A549 (cell line): ENCODE measurements at regions not wholly inside any gene's neighbourhood (a gene's known extent, or its start where the extent isn't known, plus 50 kb on each side); places are given as distances from the start of the nearest gene placed in this dataset.

Experiments
- ATAC-seq, 2 experiments: fragments of 200-7000 bp in 1 of 2; fragments of >200 bp in 1 of 2; cut with Nextera tagmentation in 1 of 2; cut with Tn5 transposase in 1 of 2; 3 replicates each; pipeline versions ENCODE4 v1.8.0 to v1.9.1; 2018 to 2020; ENCODE audit warnings: mild to moderate bottlenecking in 1 of 2, moderate library complexity in 1 of 2
- CTCF ChIA-PET: fragments of 300-600 bp; sonication (Branson Sonifier 250); formaldehyde crosslinking; extraction: SDS; loops from one replicate; lab custom pipeline; 2021; ENCODE audit warnings: antibody characterized with exemption, inconsistent platforms; lab: Yijun Ruan, JAX
- POLR2A ChIA-PET: fragments of 350-600 bp; formaldehyde crosslinking; extraction: SDS; loops from one replicate; lab custom pipeline; 2021; ENCODE audit warnings: antibody characterized with exemption, inconsistent platforms; lab: Yijun Ruan, JAX
- DNase-seq, 2 experiments: peaks; one replicate each; pipeline versions ENCODE4 v3.0.0 to v3.0.0-alpha.2; 2011 to 2016; ENCODE audit warnings: low read depth in 1 of 2, low spot score in 1 of 2
- FAIRE-seq: peaks from 2 replicates; lab custom pipeline; 2011; peaks lifted over from hg19 to GRCh38; lab: Jason Lieb, UNC
- H3K27ac ChIP-seq, 2 experiments: fragments of >200 bp; sonication (Bioruptor Twin); formaldehyde crosslinking; 3 replicates each; pipeline ENCODE4 v1.5.1; 2016 to 2017
- H3K4me1 ChIP-seq: fragments of >200 bp; sonication (Bioruptor Twin); formaldehyde crosslinking; 3 replicates; pipeline ENCODE4 v1.6.1; 2016
- H3K4me2 ChIP-seq: fragments of >200 bp; sonication (Bioruptor Twin); formaldehyde crosslinking; 3 replicates; pipeline ENCODE4 v1.6.1; 2016
- H3K4me3 ChIP-seq: fragments of >200 bp; sonication (Bioruptor Twin); formaldehyde crosslinking; 3 replicates; pipeline ENCODE4 v1.5.1; 2016
- H3K9me3 ChIP-seq: fragments of >200 bp; sonication (Bioruptor Twin); formaldehyde crosslinking; 3 replicates; pipeline ENCODE4 v1.6.1; 2016
- CHD4 ChIP-seq: fragments of 200-600 bp; sonication (generic); IDR thresholded peaks from 2 replicates; pipeline ENCODE4 v1.6.1; 2016; ENCODE audit warnings: antibody characterized with exemption, mild to moderate bottlenecking, borderline replicate concordance
- EHMT2 ChIP-seq: fragments of 200-600 bp; sonication (generic); IDR thresholded peaks from 2 replicates; pipeline ENCODE4 v1.6.1; 2016; ENCODE audit warnings: antibody characterized with exemption, low read depth, mild to moderate bottlenecking, moderate library complexity
- FOSL2 ChIP-seq, 2 experiments: fragments of 450-650 bp in 1 of 2; fragments of >200 bp in 1 of 2; sonication (Bioruptor Twin) in 1 of 2; formaldehyde crosslinking; IDR thresholded peaks; 2 replicates each; pipeline versions ENCODE4 v1.5.0 to v1.6.1; 2016 to 2020; ENCODE audit warnings: mild to moderate bottlenecking in 1 of 2, moderate library complexity in 1 of 2
- HOXB13 ChIP-seq: fragments of 250-450 bp; sonication (Bioruptor Pico); IDR thresholded peaks from 2 replicates; pipeline ENCODE4 v1.5.0; 2020; ENCODE audit warnings: low read depth, mild to moderate bottlenecking, moderate library complexity
- KDM5A ChIP-seq: fragments of 200-600 bp; sonication (generic); IDR thresholded peaks from 2 replicates; pipeline ENCODE4 v1.6.1; 2016; ENCODE audit warnings: antibody characterized with exemption, mild to moderate bottlenecking
- MAFK ChIP-seq: fragments of 450-650 bp; IDR thresholded peaks from 2 replicates; pipeline ENCODE4 v1.6.1; 2014; ENCODE audit not compliant: partially characterized antibody
- MYC ChIP-seq: IDR thresholded peaks from 2 replicates; pipeline ENCODE4 v1.6.1; 2012; ENCODE audit warnings: mild to moderate bottlenecking, inconsistent platforms, low read length, improper control_type of control experiment, borderline replicate concordance
- NFE2L2 ChIP-seq: fragments of 150-350 bp; conservative IDR thresholded peaks from 2 replicates; pipeline ENCODE4 v1.6.1; 2014; ENCODE audit warnings: low read length
- PHF8 ChIP-seq: fragments of 200-600 bp; sonication (generic); IDR thresholded peaks from 2 replicates; pipeline ENCODE4 v1.6.1; 2016; ENCODE audit warnings: low read depth, mild to moderate bottlenecking, antibody characterized with exemption, moderate library complexity, borderline replicate concordance
- RFX5 ChIP-seq: fragments of 450-650 bp; IDR thresholded peaks from 2 replicates; pipeline ENCODE4 v1.7.1; 2014; ENCODE audit warnings: antibody characterized with exemption, mild to moderate bottlenecking, moderate library complexity
- SMC3 ChIP-seq: fragments of >200 bp; sonication (Bioruptor Twin); formaldehyde crosslinking; IDR thresholded peaks from 3 replicates; pipeline ENCODE4 v1.6.1; 2018; ENCODE audit warnings: inconsistent platforms
- SREBF2 ChIP-seq: fragments of 450-650 bp; IDR thresholded peaks from 2 replicates; pipeline ENCODE4 v1.6.1; 2014; ENCODE audit warnings: mild to moderate bottlenecking, moderate library complexity
- TFCP2L1 ChIP-seq: fragments of 250-450 bp; sonication (Bioruptor Pico); IDR thresholded peaks from 2 replicates; pipeline ENCODE4 v1.5.0; 2021; ENCODE audit warnings: mild to moderate bottlenecking
- TP53 ChIP-seq: fragments of 250-450 bp; sonication (Bioruptor Pico); IDR thresholded peaks from 2 replicates; pipeline ENCODE4 v1.5.0; 2021; ENCODE audit warnings: mild to moderate bottlenecking, moderate library complexity
- ZC3H11A ChIP-seq: fragments of 450-650 bp; IDR thresholded peaks from 2 replicates; pipeline ENCODE4 v1.6.1; 2014; ENCODE audit warnings: antibody characterized with exemption, mild to moderate bottlenecking
- ZNF302 ChIP-seq: fragments of 250-450 bp; sonication (Bioruptor Pico); IDR thresholded peaks from 2 replicates; pipeline ENCODE4 v1.9.0; 2021; ENCODE audit warnings: inconsistent platforms, mild to moderate bottlenecking, moderate library complexity
- WGBS: methylation state at CpG from one replicate; pipeline ENCODE4 v1.1.6; 2017; ENCODE audit errors: missing lambda C conversion rate; 5-methylcytosine and 5-hydroxymethylcytosine counted together
- TF ChIP-seq, protein P1 (sequence below): fragments of 200-600 bp; sonication (generic); IDR thresholded peaks from 2 replicates; pipeline ENCODE4 v1.6.1; 2016; ENCODE audit warnings: antibody characterized with exemption, mild to moderate bottlenecking, moderate library complexity
- TF ChIP-seq, protein P2 (sequence below): fragments of >200 bp; sonication (Bioruptor Twin); formaldehyde crosslinking; IDR thresholded peaks from 3 replicates; pipeline ENCODE4 v1.6.1; 2016
- TF ChIP-seq, protein P3 (sequence below): fragments of 250-450 bp; sonication (Bioruptor Pico); IDR thresholded peaks from 2 replicates; pipeline ENCODE4 v1.5.0; 2021; ENCODE audit warnings: mild to moderate bottlenecking, moderate library complexity, borderline replicate concordance
- TF ChIP-seq, protein P4 (sequence below): fragments of 150-350 bp; IDR thresholded peaks from 2 replicates; pipeline ENCODE4 v1.6.1; 2014; ENCODE audit warnings: low read depth, mild to moderate bottlenecking, low read length

DNA sequence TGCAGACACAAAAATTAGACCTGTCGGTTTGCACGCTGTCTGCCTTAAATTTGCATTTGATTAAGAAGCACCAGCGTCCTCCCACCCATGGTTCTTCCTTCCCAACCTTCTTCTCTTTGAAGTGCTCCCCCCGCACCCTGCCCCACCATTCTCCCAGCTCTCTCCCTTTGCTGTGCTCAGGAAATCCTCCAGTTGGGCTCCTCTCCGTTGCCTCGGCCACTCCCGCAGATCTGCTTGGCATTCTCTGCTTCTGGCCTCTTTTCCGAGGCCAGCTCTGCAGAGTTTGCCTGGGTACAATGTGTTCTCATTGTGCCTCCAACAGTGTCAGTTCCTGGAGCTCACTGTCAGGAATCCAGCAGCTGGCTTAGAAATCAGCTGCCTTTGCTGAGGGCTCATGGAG is 126.1 kb downstream of the NAV1 start:
- FAIRE-seq (no peak), DNase-seq (no peak), ATAC-seq (no peak)
- no peak overlapping the region for H3K4me2 ChIP-seq
- POLR2A ChIA-PET, result no interaction called here
- WGBS, result 59% methylated on average over 7 of the region's 8 CpGs
- H3K9me3 ChIP-seq, result no peaks in the 10 kb centered on the region
- no peaks in the 10 kb centered on the region for H3K4me1 ChIP-seq
- no peak overlapping the region for H3K4me3 ChIP-seq
- TF ChIP-seq ZC3H11A (no peak), TP53 (CRISPR knock-in tag) (no peak), MAFK (no peak), SREBF2 (no peak), FOSL2 (IDR thresholded peaks at IDR 0.05) (no peak), FOSL2 (CRISPR knock-in tag; IDR thresholded peaks at IDR 0.05) (no peak), MYC (no peak), TFCP2L1 (no peak), EHMT2 (no peak), ZNF302 (CRISPR knock-in tag) (no peak), HOXB13 (CRISPR knock-in tag) (no peak), NFE2L2 (no peak), PHF8 (no peak), SMC3 (no peak), KDM5A (no peak), CHD4 (no peak), RFX5 (no peak)
- TF ChIP-seq, protein P1, sequence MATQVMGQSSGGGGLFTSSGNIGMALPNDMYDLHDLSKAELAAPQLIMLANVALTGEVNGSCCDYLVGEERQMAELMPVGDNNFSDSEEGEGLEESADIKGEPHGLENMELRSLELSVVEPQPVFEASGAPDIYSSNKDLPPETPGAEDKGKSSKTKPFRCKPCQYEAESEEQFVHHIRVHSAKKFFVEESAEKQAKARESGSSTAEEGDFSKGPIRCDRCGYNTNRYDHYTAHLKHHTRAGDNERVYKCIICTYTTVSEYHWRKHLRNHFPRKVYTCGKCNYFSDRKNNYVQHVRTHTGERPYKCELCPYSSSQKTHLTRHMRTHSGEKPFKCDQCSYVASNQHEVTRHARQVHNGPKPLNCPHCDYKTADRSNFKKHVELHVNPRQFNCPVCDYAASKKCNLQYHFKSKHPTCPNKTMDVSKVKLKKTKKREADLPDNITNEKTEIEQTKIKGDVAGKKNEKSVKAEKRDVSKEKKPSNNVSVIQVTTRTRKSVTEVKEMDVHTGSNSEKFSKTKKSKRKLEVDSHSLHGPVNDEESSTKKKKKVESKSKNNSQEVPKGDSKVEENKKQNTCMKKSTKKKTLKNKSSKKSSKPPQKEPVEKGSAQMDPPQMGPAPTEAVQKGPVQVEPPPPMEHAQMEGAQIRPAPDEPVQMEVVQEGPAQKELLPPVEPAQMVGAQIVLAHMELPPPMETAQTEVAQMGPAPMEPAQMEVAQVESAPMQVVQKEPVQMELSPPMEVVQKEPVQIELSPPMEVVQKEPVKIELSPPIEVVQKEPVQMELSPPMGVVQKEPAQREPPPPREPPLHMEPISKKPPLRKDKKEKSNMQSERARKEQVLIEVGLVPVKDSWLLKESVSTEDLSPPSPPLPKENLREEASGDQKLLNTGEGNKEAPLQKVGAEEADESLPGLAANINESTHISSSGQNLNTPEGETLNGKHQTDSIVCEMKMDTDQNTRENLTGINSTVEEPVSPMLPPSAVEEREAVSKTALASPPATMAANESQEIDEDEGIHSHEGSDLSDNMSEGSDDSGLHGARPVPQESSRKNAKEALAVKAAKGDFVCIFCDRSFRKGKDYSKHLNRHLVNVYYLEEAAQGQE, result no peak
- TF ChIP-seq, protein P2, sequence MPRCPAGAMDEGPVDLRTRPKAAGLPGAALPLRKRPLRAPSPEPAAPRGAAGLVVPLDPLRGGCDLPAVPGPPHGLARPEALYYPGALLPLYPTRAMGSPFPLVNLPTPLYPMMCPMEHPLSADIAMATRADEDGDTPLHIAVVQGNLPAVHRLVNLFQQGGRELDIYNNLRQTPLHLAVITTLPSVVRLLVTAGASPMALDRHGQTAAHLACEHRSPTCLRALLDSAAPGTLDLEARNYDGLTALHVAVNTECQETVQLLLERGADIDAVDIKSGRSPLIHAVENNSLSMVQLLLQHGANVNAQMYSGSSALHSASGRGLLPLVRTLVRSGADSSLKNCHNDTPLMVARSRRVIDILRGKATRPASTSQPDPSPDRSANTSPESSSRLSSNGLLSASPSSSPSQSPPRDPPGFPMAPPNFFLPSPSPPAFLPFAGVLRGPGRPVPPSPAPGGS, result no peak
- TF ChIP-seq, protein P3, sequence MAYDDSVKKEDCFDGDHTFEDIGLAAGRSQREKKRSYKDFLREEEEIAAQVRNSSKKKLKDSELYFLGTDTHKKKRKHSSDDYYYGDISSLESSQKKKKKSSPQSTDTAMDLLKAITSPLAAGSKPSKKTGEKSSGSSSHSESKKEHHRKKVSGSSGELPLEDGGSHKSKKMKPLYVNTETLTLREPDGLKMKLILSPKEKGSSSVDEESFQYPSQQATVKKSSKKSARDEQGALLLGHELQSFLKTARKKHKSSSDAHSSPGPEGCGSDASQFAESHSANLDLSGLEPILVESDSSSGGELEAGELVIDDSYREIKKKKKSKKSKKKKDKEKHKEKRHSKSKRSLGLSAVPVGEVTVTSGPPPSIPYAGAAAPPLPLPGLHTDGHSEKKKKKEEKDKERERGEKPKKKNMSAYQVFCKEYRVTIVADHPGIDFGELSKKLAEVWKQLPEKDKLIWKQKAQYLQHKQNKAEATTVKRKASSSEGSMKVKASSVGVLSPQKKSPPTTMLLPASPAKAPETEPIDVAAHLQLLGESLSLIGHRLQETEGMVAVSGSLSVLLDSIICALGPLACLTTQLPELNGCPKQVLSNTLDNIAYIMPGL (CRISPR knock-in tag), result no peak
- TF ChIP-seq, protein P4, sequence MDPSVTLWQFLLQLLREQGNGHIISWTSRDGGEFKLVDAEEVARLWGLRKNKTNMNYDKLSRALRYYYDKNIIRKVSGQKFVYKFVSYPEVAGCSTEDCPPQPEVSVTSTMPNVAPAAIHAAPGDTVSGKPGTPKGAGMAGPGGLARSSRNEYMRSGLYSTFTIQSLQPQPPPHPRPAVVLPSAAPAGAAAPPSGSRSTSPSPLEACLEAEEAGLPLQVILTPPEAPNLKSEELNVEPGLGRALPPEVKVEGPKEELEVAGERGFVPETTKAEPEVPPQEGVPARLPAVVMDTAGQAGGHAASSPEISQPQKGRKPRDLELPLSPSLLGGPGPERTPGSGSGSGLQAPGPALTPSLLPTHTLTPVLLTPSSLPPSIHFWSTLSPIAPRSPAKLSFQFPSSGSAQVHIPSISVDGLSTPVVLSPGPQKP, result no peak
- CTCF ChIA-PET, result interaction anchor here (1.0 to 3.7 kb wide), 5 partner anchors 11 to 128 kb away, joined by 3 to 14 read pairs (median 7); no protein-coding TSS in a partner anchor
- no peak overlapping the region for H3K27ac ChIP-seq
